GM20000 (cell line): ENCODE measurements at regions not wholly inside any gene's neighbourhood (a gene's known extent, or its start where the extent isn't known, plus 50 kb on each side); places are given as distances from the start of the nearest gene placed in this dataset.

Source experiments
- DNase-seq: peaks from one replicate; pipeline ENCODE4 v3.0.0; 2012; ENCODE audit warnings: low spot score
- CTCF ChIP-seq: IDR thresholded peaks from 2 replicates; pipeline ENCODE4 v1.5.1; 2012; ENCODE audit warnings: mild to moderate bottlenecking, control low read depth; ENCODE audit errors: extremely low read depth, missing control alignments

DNA sequence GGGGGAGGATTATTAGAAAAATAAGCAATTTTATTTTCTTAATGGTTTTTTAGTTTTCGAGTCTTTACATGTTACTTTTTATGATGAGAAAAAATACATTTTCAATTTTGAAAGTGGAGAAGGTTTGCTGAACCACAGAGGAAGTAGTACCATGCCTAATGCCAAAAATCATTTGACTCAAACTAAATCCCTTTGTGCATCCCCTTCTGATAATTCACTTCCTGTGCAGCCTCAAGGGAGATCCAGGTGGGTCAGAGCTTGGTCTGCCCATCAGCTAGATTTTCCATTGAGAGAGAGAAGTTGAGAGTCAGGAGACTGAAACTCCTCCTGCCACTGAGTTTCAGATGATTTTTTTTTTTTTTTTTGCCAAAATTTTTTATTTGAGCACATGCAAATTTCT, 571.7 kb downstream of the LIG4 start:
- DNase-seq, result no peak
- TF ChIP-seq CTCF, result no peak

GRCh38 chr13:107642831-107643230, 572.5 kb downstream of the LIG4 start:
- TF ChIP-seq CTCF, result no peak
- DNase-seq, result no peak

- no peak for TF ChIP-seq CTCF
- DNase-seq, result no peak
These were observed 573.8 kb downstream of the LIG4 start for GRCh38 chr13:107641574-107641973.

DNA sequence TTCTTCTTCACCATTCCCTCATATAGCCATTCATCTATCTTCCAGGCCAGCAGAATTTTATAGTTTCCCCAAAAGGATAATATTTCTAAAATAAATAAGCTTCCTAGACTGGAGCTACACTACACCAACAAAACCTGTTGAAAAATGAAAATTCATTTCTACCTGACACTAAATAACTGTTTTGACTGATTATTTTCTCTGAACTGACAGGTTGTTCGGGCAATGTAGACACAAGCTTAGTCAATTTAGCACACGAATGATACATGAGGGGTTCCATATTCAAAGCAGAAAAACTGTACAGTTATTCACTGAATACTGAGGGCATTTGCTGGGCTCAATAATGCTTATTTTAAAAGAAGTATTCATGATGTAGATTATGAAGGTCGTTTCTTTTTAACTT, 589.7 kb downstream of the LIG4 start:
- no peak for TF ChIP-seq CTCF
- DNase-seq, result no peak

GRCh38 chr13:107617527-107617926, 597.8 kb downstream of the LIG4 start:
- no peak for DNase-seq
- TF ChIP-seq CTCF, result no peak

GRCh38 chr13:107612376-107612775, 603.0 kb downstream of the LIG4 start:
- DNase-seq, result no peak
- TF ChIP-seq CTCF, result no peak

GRCh38 chr13:107608736-107609135, 606.6 kb downstream of the LIG4 start:
- DNase-seq, result no peak
- TF ChIP-seq CTCF, result no peak
